Spleen (tissue), 11 donors: ENCODE measurements at regions not wholly inside any gene's neighbourhood (a gene's known extent, or its start where the extent isn't known, plus 50 kb on each side); places are given as distances from the start of the nearest gene placed in this dataset.

Experiments used
- DNase-seq: peaks from one replicate; pipeline ENCODE4 v3.0.0-alpha.2; 2020
- H3K27ac ChIP-seq, 8 donors: fragments of 200-600 bp; sonication (generic) in 7 of 8; 1 replicate in 4 of 8; 2 replicates in 4 of 8; pipeline versions ENCODE4 v1.5.0 to v1.8.0; 2016 to 2021; ENCODE audit warnings: inconsistent platforms in 4 of 8, mild to moderate bottlenecking in 4 of 8, moderate library complexity in 1 of 8
- H3K27me3 ChIP-seq, 7 donors: fragments of 200-600 bp; sonication (generic) in 6 of 7; replicated peaks in 1 of 7; 1 replicate in 4 of 7; 2 replicates in 3 of 7; pipeline versions ENCODE4 v1.5.0 to v1.8.0; 2016 to 2021; ENCODE audit warnings: inconsistent platforms in 3 of 7, mild to moderate bottlenecking in 1 of 7
- H3K36me3 ChIP-seq, 6 donors: fragments of 200-600 bp; sonication (generic) in 5 of 6; 1 replicate in 4 of 6; 2 replicates in 2 of 6; pipeline versions ENCODE4 v1.5.0 to v1.8.0; 2016 to 2021; ENCODE audit warnings: inconsistent platforms in 2 of 6
- H3K4me1 ChIP-seq, 6 donors: fragments of 200-600 bp; sonication (generic) in 5 of 6; 1 replicate in 3 of 6; 2 replicates in 3 of 6; pipeline versions ENCODE4 v1.5.0 to v1.8.0; 2016 to 2021; ENCODE audit warnings: inconsistent platforms in 3 of 6
- H3K4me3 ChIP-seq, 8 donors: fragments of 200-600 bp; sonication (generic) in 7 of 8; 1 replicate in 4 of 8; 2 replicates in 4 of 8; pipeline versions ENCODE4 v1.5.0 to v1.8.0; 2016 to 2021; ENCODE audit warnings: inconsistent platforms in 4 of 8, mild to moderate bottlenecking in 4 of 8, moderate library complexity in 2 of 8
- H3K9me3 ChIP-seq, 8 donors: fragments of 200-600 bp; sonication (generic) in 7 of 8; 1 replicate in 4 of 8; 2 replicates in 4 of 8; pipeline versions ENCODE4 v1.5.0 to v1.8.0; 2016 to 2021; ENCODE audit warnings: inconsistent platforms in 4 of 8
- POLR2A ChIP-seq, 3 donors: fragments of 450-650 bp; IDR thresholded peaks; one replicate each; pipeline ENCODE4 v1.5.1; 2017; ENCODE audit warnings: antibody characterized with exemption in 3 of 3, mild to moderate bottlenecking in 1 of 3
- POLR2AphosphoS5 ChIP-seq, 3 donors: sonication (generic); formaldehyde crosslinking; IDR thresholded peaks; one replicate each; pipeline ENCODE4 v1.5.1; 2017; ENCODE audit warnings: antibody characterized with exemption in 3 of 3
- WGBS, 5 donors: extraction: QIAGEN DNeasy Blood & Tissue Kit in 3 of 5; methylation state at CpG; one replicate each; pipeline versions ENCODE4 v1.1.5 to v1.1.7; 2013 to 2018; 5-methylcytosine and 5-hydroxymethylcytosine counted together
- intact Hi-C: fragments of 100-400 bp; cut with DNase I; formaldehyde crosslinking; loops from one replicate; pipeline ENCODE4 v1.15.0; 2023; ENCODE audit warnings: low total_unique reads
- TF ChIP-seq, protein P1 (sequence below), 11 experiments: fragments of 200-600 bp in 7 of 11; fragments of 450-650 bp in 4 of 11; sonication (generic) in 4 of 11; IDR thresholded peaks in 8 of 11; conservative IDR thresholded peaks in 3 of 11; 1 replicate in 7 of 11; 2 replicates in 4 of 11; pipeline versions ENCODE4 v1.4.0 to v1.8.0; 2016 to 2021; ENCODE audit warnings: antibody characterized with exemption in 11 of 11, inconsistent platforms in 4 of 11, mild to moderate bottlenecking in 1 of 11
- donor health status: healthy with polysubstance abuse.
- donor health status: DM: no; HTN: no; CAD: no; lungs with moderate emphysema.
- donor health status: DM: no; HTN: no; CAD: no.
- donor health status: Bipolar disorder and iron deficiency.
- donor health status: healthy.
- donor health status: DM: no; HTN: no; CAD: no.
- donor health status: DM: yes; HTN: yes; CAD: no.

DNA sequence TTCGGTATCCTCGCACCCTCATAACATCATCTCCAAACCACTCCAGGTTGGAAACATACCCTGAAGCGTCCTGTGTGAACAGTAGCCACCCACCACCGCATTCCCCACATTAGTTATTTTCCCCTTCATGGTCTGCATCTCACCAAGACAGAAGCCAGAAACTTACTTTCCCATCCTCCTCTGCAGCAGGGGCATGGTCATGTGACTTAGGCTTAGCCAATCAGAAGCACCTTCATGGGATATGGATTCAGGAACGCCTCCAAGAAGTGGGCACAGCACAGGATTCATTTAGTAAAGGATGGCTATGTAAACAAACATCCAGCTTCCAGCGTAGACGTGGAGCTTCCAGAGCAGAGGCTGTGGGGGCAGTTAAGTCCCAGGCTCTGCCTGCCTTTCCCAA is 130.3 kb downstream of the AXIN2 start:
- H3K4me3 ChIP-seq = no peak overlapping the region
- no peak for DNase-seq
- H3K4me1 ChIP-seq = no peaks in the 10 kb centered on the region
- no peak overlapping the region for H3K27ac ChIP-seq
- 83 to 93% (median 86%) methylated on average over 7 of the region's 7 CpGs for WGBS, 5 donors
- intact Hi-C loops = no loop called here
- TF ChIP-seq, protein P1, sequence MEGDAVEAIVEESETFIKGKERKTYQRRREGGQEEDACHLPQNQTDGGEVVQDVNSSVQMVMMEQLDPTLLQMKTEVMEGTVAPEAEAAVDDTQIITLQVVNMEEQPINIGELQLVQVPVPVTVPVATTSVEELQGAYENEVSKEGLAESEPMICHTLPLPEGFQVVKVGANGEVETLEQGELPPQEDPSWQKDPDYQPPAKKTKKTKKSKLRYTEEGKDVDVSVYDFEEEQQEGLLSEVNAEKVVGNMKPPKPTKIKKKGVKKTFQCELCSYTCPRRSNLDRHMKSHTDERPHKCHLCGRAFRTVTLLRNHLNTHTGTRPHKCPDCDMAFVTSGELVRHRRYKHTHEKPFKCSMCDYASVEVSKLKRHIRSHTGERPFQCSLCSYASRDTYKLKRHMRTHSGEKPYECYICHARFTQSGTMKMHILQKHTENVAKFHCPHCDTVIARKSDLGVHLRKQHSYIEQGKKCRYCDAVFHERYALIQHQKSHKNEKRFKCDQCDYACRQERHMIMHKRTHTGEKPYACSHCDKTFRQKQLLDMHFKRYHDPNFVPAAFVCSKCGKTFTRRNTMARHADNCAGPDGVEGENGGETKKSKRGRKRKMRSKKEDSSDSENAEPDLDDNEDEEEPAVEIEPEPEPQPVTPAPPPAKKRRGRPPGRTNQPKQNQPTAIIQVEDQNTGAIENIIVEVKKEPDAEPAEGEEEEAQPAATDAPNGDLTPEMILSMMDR (IDR thresholded peaks at IDR 0.05 in 8 of 11, conservative IDR thresholded peaks at IDR 0.05 in 3 of 11) = no peak
- TF ChIP-seq POLR2A (IDR thresholded peaks at IDR 0.05) = no peak
- no peak for TF ChIP-seq POLR2AphosphoS5 (IDR thresholded peaks at IDR 0.05)
- H3K9me3 ChIP-seq = peaks cover 0 to 30% (median 13%) of the 10 kb centered on the region in 8 donors
- H3K27me3 ChIP-seq = peaks cover 0 to 4% (median 0%) of the 10 kb centered on the region in 7 donors
- H3K36me3 ChIP-seq = no peaks in the 10 kb centered on the region

DNA sequence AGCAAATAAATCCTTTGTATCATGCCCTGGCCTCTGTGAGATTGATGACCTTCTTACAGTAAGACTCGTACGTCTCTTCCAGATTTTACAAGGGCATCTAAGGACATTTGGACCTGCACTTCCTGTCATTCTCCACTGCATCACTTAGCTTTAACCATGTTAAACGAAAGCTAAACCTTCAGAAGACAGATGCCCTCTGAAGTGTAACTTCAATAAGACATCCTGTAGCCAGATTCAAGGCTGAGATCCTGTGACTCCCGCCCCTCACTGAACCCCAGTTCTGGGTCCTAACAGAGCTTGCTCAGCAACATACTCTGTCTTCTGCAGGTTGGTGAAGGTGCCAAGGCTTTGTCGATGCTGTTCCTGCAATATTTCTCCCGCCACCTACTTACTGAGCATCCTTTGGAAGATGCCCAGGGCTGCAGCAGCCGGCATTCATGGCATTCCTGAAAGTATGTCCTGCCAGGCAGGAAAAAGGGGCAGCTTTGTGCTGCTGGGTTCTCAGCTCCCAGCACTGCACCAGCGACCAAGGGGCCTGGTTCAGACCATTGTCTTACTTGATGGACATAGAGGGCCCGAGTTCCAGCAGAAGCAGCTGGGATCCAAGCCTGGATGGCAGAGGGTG is 131.1 kb downstream of the AXIN2 start:
- DNase-seq = no peak
- peaks cover 0 to 3% (median 0%) of the 10 kb centered on the region in 7 donors for H3K27me3 ChIP-seq
- H3K4me3 ChIP-seq = no peak overlapping the region
- intact Hi-C loops = no loop called here
- no peaks in the 10 kb centered on the region for H3K4me1 ChIP-seq
- no peak overlapping the region for H3K27ac ChIP-seq
- H3K9me3 ChIP-seq = peaks cover 0 to 35% (median 14%) of the 10 kb centered on the region in 8 donors
- WGBS, 5 donors = 59 to 66% (median 63%) methylated on average over 9 of the region's 9 CpGs
- no peaks in the 10 kb centered on the region for H3K36me3 ChIP-seq
- TF ChIP-seq POLR2AphosphoS5 (IDR thresholded peaks at IDR 0.05) (no peak), POLR2A (IDR thresholded peaks at IDR 0.05) (no peak)
- TF ChIP-seq, protein P1 (IDR thresholded peaks at IDR 0.05 in 8 of 11, conservative IDR thresholded peaks at IDR 0.05 in 3 of 11) = no peak

DNA sequence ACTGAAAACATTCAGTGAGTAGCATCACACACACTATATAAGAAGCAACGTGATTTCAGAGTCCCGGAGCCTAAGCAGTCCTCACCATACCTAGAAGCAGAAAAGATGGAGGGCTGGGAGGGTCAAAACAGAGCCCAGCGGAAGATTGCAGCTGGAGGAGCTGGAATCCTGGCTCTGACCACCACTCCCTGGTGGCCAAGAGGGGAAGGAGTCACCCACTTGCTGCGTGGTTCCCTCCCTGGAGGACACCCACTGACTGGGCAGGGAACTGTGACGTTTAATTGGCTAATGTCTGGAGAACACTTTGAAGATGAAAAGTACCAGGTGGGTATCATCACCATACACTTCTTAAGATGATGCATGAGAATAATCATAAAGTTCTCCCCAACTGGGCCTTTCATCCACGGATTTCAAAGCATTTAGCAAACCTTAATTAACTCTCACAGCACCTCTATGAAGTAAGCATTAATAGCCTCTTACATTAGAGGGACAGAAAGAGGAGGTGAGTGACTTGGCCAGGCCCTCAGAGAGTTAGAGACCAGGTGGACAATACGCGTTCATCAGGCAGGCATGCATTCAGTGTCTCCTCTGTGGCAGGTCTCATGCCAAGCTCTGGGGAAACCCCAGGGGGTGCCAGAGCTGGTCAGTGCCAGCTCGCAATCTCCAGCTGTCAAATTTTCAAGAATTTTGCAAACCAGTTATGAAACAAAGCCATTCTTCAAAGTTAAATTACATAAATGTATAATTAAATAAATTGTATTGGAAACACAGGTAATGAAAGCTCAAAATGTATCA is 137.9 kb downstream of the AXIN2 start:
- Histone ChIP-seq H3K36me3 (no peaks in the 10 kb centered on the region), H3K9me3 (peaks cover 0 to 13% (median 2%) of the 10 kb centered on the region in 8 donors), H3K4me3 (no peak overlapping the region), H3K4me1 (no peaks in the 10 kb centered on the region), H3K27me3 (no peaks in the 10 kb centered on the region), H3K27ac (no peak overlapping the region)
- WGBS, 5 donors = 65 to 74% (median 68%) methylated on average over 9 of the region's 9 CpGs
- DNase-seq = no peak
- TF ChIP-seq POLR2AphosphoS5 (IDR thresholded peaks at IDR 0.05) = no peak
- no peak for TF ChIP-seq POLR2A (IDR thresholded peaks at IDR 0.05)
- TF ChIP-seq, protein P1 (IDR thresholded peaks at IDR 0.05 in 8 of 11, conservative IDR thresholded peaks at IDR 0.05 in 3 of 11) = no peak
- intact Hi-C loops = no loop called here

DNA sequence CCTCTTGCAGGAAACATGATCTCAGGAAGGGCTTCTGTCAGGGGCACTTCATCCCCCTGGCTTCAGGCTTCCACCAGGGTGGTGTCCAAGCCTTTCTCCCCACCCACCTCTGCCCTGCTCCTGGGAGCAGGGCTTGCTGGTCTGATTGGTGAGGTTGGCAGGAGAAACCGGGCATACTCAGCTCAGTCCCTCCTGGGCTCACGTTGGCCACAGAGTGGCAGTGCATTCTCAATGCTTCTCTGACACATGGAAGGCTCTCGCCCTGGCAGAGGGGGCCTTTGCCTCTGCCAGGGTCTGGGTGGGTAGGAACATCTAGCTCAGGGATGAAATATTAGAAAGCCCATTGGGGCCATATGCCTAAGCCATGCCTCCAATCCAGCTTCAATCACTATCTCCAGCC is 142.8 kb downstream of the AXIN2 start:
- no peaks in the 10 kb centered on the region for H3K9me3 ChIP-seq
- no peak for DNase-seq
- intact Hi-C loops = no loop called here
- 25 to 65% (median 56%) methylated on average over 1 to 3 of the region's 3 CpGs for WGBS, 5 donors
- no peak for TF ChIP-seq POLR2A (IDR thresholded peaks at IDR 0.05)
- TF ChIP-seq, protein P1 (IDR thresholded peaks at IDR 0.05 in 8 of 11, conservative IDR thresholded peaks at IDR 0.05 in 3 of 11) = no peak
- no peak for TF ChIP-seq POLR2AphosphoS5 (IDR thresholded peaks at IDR 0.05)
- H3K27me3 ChIP-seq = no peaks in the 10 kb centered on the region
- no peaks in the 10 kb centered on the region for H3K4me1 ChIP-seq
- H3K36me3 ChIP-seq = no peaks in the 10 kb centered on the region
- H3K4me3 ChIP-seq = no peak overlapping the region
- no peak overlapping the region for H3K27ac ChIP-seq
